Gastrocnemius medialis (tissue), 4 donors: ENCODE measurements at regions not wholly inside any gene's neighbourhood (a gene's known extent, or its start where the extent isn't known, plus 50 kb on each side); places are given as distances from the start of the nearest gene placed in this dataset.

Source experiments
- CTCF ChIP-seq, 5 experiments: fragments of 450-650 bp in 3 of 5; fragments of 200-600 bp in 2 of 5; sonication (generic) in 2 of 5; IDR thresholded peaks in 4 of 5; conservative IDR thresholded peaks in 1 of 5; 1 replicate in 4 of 5; 2 replicates in 1 of 5; pipeline ENCODE4 v1.5.1; 2016 to 2019; ENCODE audit warnings: antibody characterized with exemption in 5 of 5, mild to moderate bottlenecking in 3 of 5, moderate library complexity in 3 of 5
- POLR2A ChIP-seq, 2 donors: fragments of 450-650 bp; IDR thresholded peaks; one replicate each; pipeline ENCODE4 v1.6.1; 2017; ENCODE audit warnings: antibody characterized with exemption in 2 of 2, mild to moderate bottlenecking in 2 of 2, moderate library complexity in 2 of 2

GRCh38 chr13:39929583-39929982 lies 274.1 kb downstream of the COG6 start:
- no peak for TF ChIP-seq POLR2A (IDR thresholded peaks at IDR 0.05)
- TF ChIP-seq CTCF (IDR thresholded peaks at IDR 0.05 in 4 of 5, conservative IDR thresholded peaks at IDR 0.05 in 1 of 5): no peak
